ENCODE measurements at regions not wholly inside any gene's neighbourhood (a gene's known extent, or its start where the extent isn't known, plus 50 kb on each side); places are given as distances from the start of the nearest gene placed in this dataset.
"Not testable (repeated sequence)": the region's sequence is repeated elsewhere in the genome, so short reads cannot be mapped to it uniquely, and the experiment has no call there.

DNA sequence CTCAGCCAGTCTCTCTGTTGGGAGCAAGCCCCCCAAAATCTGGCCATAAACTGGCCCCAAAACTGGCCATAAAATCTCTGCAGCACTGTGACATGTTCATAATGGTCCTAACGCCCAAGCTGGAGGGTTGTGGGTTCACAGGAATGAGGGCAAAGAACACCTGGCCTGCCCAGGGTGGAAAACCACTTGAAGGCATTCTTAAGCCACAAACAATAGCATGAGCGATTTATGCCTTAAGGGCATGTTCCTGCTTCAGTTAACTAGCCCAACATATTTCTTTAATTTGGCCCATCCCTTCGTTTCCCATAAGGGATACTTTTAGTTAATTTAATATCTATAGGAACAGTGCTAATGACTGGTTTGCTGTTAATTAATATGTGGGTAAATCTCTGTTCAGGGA, 205.8 kb downstream of the ALG10 start:
- DNase-seq, result not testable (repeated sequence)

DNA sequence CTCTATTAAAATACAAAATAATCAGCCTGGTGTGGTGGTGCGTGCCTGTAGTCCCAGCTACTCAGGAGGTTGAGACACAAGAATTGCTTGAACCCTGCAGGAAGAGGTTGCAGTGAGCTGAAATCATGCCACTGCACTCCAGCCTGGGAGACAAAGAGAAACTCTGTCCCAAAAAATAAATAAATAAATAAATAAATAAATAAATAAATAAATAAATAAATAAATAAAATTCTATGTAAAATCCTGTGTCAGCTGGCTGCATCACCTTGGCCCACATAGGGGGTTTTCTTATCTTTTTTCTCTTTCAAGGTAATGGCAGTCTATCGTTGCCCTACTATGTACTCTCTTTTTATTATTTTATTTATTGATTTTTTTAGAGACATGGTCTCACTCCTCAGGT, 206.7 kb downstream of the ALG10 start:
- DNase-seq, result not testable (repeated sequence)

- DNase-seq, result no peak
These were observed 211.3 kb downstream of the ALG10 start for GRCh38 chr12:34233618-34234017.

DNA sequence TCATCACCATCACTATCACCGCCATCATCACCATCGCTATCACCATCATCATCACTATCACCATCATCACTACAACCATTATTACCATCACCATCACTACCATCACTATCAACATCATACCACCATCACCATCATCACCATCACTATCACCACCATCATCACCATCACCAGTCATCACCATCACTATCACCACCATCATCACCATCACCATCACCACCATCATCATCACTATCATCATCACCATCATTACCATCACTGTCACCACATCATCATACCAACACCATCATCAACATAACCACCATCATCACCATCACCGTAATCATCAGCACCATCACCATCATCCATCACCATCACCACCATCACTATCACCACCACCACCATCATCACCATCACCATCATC, 213.8 kb downstream of the ALG10 start:
- DNase-seq, result no peak

- DNase-seq, result no peak
These were observed 222.3 kb downstream of the ALG10 start for GRCh38 chr12:34244608-34245007.

- DNase-seq, result no peak
These were observed 227.0 kb downstream of the ALG10 start for GRCh38 chr12:34249271-34249670.

GRCh38 chr12:34251879-34252278, 229.6 kb downstream of the ALG10 start:
- not testable (repeated sequence) for DNase-seq

DNA sequence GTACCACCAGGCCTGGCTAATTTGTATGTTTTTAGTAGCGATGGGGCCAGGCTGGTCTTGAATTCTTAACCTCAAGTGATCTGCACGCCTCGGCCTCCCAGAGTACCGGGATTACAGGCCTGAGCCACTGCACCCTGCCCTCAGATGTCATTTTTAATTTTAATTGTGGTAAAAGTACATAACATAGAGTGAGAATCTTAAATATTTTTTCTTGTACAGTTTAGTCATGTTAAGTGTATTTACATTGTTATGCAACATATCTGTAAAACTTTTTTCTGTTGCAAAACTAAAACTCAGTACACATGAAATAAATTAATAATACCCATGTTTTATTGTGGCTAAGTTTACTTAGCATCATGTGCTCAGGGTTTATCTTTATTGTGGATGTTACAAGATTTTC, 231.4 kb downstream of the ALG10 start:
- DNase-seq, result no peak

DNA sequence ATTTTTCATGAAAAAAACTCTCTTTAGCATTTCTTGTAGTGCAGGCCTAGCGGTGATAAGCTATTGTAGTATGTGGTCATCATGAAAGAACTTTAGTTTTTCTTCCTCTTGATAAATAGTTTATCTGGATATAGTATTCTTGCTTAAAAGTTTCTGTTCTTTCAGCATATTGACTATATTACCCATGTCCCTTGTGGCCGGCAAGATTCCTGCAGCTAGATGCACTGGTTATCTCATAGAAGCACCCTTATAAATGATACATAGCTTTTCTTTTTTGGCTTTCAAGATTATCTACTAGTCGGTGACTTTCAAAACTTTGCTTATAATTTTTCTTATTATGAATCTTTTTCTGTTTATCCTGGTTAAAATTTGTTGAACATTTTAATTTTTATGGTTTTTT, 234.8 kb downstream of the ALG10 start:
- no peak for DNase-seq

- DNase-seq, result not testable (repeated sequence)
These were observed 239.8 kb downstream of the ALG10 start for GRCh38 chr12:34262140-34262539.

- DNase-seq, result no peak
These were observed 241.8 kb downstream of the ALG10 start for GRCh38 chr12:34264110-34264509.

DNA sequence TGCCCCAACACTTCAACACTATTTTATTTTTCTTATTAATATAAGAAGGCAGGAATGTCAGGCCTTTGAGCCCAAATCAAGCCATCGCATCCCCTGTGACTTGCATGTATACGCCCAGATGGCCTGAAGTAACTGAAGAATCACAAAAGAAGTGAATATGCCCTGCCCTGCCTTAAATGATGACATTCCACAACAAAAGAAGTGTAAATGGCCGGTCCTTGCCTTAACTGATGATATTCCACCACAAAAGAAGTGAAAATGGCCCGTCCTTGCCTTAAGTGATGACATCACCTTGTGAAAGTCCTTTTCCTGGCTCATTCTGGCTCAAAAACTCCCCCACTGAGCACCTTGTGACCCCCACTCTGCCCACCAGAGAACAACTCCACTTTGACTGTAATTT, 251.4 kb downstream of the ALG10 start:
- not testable (repeated sequence) for DNase-seq

- DNase-seq, result no peak
These were observed 252.8 kb downstream of the ALG10 start for GRCh38 chr12:34275129-34275528.

GRCh38 chr12:34286483-34286882, 264.2 kb downstream of the ALG10 start:
- no peak for DNase-seq

DNA sequence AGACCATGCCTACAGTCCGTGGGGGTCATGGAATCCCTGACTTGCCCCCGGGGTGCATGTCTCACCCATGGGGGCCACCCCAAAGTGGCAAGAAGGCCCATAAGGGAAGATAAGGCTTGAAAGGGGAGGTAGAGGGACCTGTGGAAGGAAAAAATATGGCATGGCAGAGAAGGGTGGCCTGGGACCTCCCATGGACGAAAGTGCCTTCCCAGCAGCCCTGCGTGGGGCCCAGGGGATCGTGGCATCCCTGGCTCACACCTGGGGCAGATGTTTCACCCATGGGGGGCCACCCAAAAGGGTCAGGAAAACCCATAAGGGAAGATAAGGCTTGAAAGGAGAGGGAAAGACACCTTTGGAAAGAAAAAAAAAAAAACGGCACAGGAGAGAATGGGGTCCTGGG, 264.6 kb downstream of the ALG10 start:
- no peak for DNase-seq

DNA sequence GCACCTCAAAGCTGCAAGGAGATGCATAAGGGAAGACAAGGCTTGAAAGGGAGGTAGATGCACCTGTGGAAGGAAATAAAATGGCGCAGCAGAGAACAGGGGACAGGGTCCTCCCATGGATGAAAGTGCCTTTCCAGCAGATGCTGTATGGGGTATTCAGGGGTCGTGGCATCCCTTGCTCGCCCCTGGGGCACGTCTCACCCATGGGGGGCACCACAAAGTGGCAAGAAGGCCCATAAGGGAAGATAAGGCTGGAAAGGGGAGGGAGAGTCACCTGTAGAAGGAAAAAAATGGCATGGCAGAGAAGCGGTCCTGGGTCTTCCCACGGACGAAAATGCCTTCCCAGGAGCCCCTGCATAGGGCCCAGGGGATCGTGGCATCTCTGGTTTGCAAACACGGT, 265.1 kb downstream of the ALG10 start:
- no peak for DNase-seq

DNA sequence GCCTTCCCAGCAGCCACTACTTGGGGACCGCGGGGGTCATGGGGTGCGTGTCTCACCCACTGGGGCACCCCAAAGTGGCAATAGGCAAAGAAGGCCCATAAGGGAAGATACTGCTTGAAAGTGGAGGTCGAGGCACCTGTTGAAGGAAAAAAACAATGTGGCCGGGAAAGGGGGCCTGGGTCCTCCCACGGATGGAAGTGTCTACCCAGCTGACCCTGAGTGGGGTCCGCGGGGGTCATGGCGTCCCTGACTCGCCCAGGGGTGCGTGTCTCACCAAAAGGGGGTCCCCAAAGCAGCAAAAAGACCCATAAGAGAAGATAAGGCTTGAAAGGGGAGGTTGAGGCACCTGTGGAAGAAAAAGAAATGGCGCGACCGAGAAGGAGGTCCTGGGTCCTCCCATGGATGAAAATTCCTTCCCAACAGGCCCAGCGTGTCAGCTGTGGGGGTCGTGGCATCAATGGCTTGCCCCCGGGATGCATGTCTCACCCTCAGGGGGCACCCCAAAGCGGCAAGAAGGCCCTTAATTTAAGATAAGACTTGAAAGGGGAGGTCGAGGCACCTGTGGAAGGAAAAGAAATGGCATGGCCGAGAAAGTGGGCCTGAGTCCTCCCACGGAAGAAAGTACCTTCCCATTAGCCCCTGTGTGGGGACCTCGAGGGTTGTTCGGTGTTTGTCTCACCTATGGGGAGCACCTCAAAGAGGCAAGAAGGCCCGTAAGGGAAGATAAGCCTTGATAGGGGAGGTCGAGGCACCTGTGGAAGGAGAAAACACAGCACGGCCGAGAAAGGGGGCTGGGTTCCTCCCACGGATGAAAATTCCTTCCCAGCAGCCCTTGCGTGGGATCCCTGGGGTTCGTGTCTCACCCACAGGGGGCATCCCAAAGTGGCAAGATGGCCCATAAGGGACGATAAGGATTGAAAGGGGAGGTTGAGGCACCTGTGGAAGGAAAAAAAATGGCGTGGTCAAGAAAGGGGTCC, 266.0 kb downstream of the ALG10 start:
- DNase-seq, result no peak

DNA sequence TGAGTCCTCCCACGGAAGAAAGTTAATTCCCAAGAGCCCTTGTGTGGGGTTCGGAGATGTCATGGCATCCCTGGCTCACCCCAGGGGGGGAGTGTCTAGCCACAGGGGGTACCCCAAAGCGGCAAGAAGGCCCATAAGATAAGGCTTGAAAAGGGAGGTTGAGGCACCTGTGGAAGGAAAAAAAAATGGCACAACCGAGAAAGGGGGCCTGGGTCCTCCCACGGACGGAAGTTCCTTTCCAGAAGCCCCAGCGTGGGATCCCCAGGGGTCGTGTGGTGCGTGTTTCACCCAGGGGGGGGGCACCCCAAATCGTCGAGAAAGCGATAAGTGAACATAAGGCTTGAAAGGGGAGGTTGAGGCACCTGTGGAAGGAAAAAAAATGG, 266.7 kb downstream of the ALG10 start:
- no peak for DNase-seq

GRCh38 chr12:34289431-34290380, 267.4 kb downstream of the ALG10 start:
- peak; percentile 11 for DNase-seq

GRCh38 chr12:34290381-34290995, 268.2 kb downstream of the ALG10 start:
- DNase-seq, result no peak

- DNase-seq, result no peak
These were observed 268.7 kb downstream of the ALG10 start for GRCh38 chr12:34291001-34291400.

DNA sequence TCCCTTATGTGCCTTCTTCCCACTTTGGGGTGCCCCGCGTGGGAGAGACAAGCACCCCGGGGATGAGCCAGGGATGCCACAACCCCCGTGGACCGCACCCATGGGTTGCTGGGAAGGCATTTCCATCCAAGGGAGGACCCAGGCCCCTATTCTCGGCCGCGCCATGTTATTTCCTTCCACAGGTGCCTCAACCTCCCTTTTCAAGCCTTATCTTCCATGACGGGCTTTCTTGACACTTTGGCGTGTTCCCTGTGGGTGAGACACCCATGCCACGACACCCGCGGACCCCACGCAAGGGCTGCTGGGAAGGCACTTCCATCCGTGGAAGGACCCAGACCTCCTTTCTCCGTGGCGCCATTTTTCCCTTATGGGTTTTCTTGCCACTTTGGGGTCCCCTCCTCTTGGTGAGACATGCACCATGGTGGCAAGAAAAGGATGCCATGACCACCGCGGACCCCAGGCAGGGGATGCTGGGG, 269.2 kb downstream of the ALG10 start:
- DNase-seq, result peak; percentile 9
